Suppressor macrophage treated with lipopolysaccharide for 1 hour (primary cell): ENCODE measurements at regions not wholly inside any gene's neighbourhood (a gene's known extent, or its start where the extent isn't known, plus 50 kb on each side); places are given as distances from the start of the nearest gene placed in this dataset.
A peak's percentile ranks its signal among the peaks of the same experiment; 100 is the strongest.
"Not testable (repeated sequence)": the region's sequence is repeated elsewhere in the genome, so short reads cannot be mapped to it uniquely, and the experiment has no call there.

Source experiments
- DNase-seq, 3 donors: peaks; one replicate each; pipeline ENCODE4 v3.0.0-alpha.2; 2020 to 2022

DNA sequence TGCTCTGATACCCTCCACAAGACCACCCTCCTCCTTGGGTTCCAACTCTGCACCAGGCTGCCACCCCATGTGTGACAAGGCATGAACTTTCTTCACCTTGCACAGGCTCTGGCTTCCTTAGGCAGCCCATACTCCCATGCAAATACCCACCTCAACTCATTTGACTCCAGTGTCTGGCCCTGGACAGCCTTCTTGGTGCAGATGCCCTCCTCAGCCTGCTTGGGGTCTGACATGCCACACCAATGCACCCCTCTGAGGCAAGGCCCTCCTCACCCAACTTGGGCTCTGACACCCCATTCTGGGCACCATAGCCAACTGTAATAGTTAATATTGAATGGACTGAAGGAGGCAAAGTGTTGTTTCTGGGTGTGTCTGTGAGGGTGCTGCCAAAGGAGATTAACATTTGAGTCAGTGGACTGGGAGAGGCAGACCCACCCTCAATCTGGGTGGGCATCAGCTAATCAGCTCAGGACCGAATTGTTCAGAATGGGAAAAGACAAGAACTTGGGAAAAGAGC lies 115.0 kb upstream of the EPB41L4A start:
- no peak for DNase-seq

DNA sequence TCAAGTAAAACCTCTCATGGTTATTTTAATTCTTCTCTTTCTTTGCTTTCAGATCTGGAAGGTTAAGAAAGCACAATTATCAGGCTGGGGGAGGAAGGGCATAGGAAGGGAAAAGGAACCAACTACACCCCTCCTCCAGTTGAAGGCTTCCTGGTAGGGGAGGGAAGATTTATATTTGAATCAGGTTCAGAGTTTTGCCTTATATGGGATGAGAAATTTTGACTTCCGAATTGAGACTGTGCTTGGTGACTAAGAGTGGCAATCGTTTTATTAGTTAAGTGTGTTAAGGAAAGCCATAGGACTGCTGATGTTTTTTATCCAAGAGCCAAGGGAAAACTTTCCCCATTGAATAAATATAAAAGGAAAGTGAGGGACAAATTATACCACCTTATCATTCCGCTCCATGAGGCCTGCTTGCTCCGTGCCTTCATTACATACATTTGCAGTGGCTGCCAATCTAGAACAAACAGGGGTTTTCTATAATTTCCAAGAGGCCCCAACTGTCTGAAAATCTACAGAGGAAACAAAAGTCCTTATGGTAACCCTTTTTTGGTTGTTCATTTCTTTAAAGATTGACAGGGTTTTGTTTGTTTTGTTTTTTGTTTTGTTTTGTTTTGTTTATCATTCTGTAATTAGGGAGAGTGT lies 115.7 kb upstream of the EPB41L4A start:
- peak in 2 of 3 donors; percentile 17 to 35 for DNase-seq

DNA sequence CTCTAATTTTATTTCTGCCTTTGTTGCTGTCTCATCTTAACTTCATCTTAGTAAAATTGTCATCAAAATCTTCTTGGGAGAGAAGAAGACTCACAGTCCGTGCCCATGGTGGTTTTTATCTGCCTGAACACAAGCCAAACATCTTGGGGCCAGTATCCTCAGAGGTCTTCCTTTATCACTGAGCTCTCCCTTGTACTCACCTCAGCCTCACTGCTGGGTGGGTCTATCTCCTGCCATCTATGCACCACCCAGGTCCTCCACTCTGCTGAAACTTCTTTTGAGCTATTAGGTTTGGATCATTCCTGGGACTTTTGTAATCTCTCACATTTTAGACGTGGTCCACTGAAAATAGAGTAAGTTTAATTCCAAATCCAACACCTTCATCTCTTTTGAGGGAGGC lies 116.3 kb upstream of the EPB41L4A start:
- DNase-seq: no peak

DNA sequence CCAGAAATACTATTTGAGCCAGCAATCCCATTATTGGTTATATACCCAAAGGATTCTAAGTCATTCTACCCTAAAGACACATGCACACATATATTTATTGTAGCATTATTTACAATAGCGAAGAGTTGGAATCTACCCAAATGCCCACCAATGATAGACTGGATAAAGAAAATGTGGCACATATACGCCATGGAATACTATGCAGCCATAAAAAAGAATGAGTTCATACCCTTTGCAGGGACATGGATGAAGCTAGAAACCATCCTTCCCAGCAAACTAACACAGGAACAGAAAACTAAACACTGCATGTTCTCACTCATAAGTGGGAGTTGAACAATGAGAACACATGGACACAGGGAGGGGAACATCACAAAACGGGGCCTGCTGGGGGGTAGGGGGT lies 125.5 kb upstream of the EPB41L4A start:
- not testable (repeated sequence) for DNase-seq

DNA sequence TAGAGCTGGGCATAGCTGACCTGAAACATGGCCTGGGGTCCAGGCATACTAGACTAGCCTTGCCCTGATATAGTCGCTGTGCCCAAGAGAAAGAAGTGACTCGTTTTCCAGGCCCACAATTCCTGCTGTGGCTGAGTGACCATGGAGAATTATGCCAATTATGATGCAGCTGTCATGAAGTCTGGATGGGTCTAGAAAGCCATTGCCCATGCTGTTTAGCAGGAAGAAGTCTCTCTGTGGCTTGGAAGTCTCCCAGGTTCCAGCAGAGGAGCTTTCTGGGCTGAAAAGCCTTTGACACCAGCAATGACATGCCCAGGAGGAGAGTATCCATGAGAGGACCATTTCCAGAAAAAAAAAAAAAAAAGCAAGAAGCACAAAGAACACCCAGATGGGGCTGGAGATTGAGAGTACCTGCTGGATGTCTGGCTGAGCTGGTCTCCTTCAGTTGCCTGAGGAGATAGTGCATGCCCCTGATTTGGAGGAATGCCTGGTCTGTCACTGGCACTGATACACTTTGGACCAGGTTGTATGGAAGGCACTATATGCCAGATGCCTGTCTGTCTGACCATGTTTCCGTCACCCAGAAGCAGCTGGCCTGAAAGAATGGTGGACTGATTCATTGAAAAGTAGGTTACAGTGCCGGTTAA lies 128.0 kb upstream of the EPB41L4A start:
- DNase-seq: no peak

DNA sequence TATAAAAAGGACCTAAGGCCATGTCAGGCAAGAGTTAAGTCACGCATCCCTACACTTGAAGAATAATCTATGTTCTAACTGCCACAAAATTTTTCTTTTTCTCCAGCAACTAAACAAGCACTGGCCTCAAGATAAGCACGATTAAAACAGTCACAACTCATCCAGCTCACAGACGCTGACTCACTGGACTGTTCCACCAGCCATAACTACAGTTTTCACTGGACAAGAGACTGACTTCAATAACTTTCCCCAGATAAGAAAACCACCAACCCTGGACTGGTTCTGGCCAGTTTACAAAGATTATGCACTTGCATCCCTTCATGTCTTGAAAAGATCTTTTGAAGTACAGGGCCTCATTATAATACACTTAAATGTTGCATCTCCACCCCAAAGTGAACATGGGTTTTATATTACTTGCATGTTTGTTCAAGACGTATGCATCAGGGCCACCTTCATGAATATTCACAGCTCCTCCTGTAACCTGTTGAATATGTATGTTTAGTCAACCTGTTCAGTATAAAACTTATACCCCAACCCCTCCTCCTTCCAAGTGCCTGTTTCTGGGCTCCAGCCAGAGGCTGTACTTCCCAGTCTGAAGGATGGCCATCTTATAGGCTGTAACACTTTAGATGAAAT lies 129.3 kb upstream of the EPB41L4A start:
- DNase-seq: no peak

DNA sequence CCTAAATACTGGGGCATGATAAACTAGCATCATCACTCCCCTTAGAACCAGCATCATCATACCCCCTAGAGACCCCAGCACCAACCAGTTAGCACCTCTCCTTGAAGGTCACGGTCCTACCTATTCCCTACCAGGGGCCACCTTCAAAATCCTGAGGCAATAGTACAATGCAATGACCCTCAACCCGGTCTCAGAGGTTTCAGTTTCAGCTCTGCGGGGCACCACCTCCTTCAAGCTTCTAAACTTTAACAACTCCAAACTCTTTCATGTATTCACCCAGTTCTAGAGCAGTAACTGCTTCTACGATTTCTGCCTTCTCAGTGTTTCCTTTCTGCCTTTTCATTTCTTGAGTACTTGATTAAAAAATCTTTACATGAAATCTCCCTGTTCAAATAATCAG lies 130.1 kb upstream of the EPB41L4A start:
- DNase-seq: no peak

DNA sequence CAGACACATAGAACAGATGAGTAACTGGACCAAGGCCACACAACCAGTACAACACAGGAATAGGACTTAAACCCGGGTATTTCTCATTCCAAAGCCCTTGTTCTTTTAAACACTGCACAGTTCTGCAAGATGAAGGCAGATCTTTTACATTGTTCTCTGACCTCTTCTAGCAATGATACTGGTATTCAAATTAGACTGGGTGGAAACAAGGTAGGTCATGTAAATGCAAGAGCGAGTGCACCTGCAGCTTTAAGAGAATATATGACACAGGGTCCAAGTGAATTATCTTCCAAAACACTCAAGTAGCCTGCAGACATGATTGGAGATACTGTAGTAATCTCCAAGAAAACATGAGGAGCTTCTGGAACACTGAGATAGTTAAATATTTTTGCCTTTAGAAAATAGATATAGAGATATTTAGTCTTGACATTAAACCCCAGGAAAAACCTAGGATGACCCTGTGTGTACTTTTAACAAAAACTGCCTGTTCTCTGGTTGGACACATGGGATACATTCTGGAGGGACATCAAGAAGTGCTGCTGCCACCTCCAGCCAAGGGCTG lies 130.6 kb upstream of the EPB41L4A start:
- DNase-seq: no peak

DNA sequence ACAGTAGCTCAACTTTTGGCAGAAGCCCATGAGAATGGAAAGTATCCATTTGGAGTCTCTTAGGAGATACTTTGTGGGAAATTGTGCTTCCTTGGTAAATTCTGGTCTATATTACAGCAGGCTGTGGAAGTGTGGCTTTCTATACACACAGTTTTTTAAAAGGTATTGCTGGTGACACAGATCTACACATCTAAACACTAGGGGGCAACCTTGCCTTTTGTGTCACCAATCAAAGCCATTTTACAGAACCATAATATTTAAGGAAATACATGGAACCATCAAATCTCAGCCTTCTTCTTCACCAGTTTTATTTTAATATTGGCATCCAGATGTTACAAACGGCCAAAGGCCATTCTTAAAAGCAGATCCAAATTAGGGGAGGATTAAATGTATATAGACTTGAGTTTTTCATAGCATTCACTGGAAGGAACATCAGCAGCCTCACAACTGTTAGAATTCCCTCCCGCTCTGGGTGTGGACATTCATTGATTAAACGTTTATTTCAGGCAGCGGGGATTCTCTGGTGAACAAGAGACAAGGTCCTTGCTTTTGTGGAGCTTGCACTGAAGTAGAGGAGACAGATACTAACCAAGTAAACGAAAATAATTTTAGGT lies 132.4 kb upstream of the EPB41L4A start:
- DNase-seq: peak; percentile 69 to 83 (median 72)

DNA sequence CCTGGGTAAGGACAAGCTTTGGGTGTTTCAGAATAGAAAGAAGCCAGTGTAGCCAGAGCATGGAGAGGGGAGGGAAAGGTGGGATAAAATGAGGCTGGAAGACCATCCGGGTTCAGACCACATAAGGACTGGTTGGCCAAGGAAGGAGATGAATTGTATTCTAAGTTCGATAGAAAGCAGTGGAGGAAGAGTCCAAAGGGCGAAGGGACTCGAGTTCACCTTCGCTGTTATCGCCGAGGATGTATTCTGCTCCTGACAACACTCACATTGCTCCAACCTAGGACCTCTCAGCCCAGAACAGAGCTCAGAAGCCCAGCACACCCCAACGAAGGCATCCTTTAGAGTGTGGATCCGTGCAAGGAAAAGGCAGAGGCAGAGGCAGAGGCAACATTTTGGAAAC lies 133.1 kb upstream of the EPB41L4A start:
- no peak for DNase-seq

DNA sequence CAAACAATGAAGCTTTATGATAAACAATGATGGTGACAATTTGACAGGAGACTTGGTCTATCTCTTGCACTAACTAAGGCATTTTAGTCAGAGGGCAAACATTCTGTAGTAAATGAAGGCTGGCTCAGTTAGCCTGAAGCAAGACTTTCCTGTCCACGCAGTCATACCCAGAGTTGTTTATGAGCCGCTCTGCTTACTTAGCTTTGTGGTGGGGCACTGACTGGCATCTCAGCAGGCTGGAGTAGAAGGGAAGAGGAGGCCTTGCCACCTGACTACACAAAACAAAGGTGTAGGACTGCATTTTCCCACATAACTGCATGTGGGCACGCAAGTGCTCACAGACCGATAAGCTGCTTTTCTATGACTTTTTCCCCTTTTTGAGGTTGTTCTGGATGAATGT lies 133.7 kb upstream of the EPB41L4A start:
- DNase-seq: no peak

DNA sequence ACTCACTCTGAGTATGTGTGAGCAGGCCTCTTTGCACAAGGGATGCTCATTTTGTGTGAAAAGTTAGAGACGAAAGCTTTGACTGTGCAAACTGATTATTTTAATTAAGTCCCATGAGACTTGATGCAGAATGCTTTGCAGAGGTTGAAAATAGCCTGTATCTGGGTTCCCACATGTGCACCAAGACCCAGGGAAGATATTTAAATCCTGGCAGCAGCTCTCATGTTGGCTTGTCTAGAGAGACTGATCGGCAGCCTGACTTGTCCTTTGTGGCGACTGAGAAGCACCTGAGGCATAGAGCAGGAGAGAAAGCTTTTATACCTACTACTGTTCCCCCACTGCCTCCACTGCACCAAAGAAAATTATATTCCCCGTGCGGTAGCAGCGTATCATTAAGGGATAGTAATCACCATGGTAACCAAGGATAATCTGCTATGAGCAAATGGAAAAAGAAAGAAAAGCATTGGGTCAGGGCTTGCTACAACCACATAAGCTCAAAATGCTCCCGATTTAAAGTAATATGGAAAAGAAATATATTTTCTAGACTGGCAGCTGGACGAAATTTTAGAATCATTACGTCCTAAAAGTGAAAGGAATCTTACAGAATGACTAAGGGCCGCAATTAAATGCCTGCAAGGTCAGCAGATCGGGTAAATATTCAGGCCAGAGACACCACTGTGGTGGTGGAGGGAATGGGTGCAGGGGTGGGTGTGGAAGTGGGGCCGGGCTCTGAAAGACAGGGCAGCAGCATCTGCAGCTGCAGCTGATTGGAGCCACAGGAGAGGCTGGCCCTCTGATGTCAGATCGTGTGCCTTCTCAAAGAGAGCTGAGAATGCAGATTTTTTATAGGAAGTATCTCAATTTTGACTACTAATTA lies 135.3 kb upstream of the EPB41L4A start:
- DNase-seq: no peak

DNA sequence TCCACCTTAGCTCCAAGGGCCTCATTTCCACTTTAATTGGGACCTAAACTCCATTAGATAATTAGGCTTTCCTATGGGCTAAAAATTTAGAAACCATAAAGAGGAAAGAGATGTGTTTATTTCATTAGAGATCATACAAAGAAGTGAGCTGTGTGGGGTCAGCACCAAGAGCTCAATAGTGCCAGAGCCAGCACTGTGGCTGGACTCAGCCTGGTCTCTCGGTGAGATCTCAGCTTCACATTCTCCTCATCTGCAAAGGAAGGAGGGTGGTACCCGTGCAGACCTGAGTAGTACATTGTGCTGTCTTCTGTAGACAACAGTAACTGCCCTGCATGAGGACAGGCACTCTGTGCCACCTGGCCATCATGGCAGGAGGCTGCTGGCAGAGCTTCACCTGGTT lies 136.1 kb upstream of the EPB41L4A start:
- no peak for DNase-seq

DNA sequence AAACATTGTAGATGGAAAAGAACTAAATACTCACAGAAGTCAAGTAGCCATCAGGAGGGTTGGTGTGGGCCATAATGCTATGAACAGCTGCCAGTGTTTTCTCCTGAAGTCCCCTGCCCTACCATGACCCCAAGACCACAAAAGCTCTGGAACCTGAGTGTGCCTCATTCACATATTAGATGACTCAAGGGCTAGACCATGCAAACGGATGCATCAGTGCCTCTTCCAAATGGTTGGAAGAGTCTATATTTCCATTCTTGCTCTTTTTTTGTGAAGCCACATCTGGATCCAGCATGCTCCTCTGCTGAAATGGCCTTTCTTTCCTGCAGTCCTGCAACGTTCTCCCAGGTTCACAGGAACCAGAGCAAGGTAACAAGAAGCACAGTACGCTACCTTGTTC lies 136.6 kb upstream of the EPB41L4A start:
- no peak for DNase-seq

DNA sequence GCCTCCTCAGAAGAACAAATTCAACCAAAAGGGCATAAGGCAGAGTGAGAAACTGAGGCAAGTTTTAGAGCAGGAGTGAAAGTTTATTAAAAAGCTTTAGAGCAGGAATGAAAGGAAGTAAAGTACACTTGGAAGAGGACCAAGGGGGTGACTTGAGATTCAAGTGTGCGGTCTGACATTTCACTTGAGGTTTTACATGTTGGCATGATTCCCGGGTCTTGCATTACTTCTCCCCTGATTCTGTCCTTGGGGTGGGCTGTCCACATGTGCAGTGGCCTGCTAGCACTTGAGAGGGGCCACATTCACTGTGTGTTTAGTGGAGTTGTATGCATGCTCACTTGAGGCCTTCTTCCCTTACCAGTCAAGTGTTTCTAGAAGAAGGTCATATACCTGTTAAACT lies 140.4 kb upstream of the EPB41L4A start:
- not testable (repeated sequence) for DNase-seq

DNA sequence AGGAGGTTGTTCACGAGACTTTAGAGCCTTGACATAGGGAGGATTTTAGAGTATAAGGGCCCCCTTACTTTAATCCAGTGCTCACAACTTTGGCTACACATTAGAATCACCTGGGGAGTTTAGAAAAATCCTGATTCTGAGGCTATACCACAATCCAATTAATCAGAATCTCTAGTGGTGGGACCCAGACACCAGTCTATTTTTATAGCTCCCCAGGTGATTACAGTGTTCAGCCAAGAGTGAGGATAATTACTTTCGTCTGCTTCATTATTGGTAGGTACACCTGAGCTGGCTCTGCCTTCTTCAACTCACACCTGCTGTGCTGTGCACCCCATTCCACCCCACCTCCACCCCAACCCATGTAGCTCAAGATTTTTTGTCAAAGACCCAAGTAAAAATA lies 141.3 kb upstream of the EPB41L4A start:
- DNase-seq: no peak

DNA sequence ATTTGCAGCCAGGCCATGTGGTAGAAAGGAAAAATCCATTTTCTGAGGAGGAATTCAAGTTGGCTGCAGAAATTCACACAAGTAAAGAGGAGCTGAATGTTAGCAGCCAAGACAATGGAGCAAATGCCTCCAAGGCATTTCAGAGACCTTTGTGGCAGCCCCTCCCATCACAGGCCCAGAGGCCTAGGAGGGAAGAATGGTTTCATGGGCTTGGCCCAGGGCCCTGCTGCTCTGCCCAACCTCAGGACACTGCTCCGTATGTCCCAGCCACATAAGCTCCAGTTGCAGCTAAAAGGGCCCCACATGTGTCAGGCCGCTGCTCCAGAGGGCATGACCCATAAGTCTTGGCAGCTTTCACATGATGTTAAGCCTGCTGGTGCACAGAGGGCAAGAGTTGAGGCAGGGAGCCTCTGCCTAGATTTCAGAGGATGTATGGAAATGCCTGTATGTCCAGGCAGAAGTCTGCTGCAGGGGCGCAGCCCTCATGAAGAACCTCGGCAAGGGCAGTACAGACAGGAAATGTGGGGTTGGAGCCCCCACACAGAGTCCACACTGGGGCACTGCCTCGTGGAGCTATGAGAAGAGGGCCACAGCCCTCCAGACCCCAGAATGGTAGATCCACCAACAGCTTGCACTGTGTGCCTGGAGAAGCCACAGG lies 144.2 kb upstream of the EPB41L4A start:
- DNase-seq: no peak

DNA sequence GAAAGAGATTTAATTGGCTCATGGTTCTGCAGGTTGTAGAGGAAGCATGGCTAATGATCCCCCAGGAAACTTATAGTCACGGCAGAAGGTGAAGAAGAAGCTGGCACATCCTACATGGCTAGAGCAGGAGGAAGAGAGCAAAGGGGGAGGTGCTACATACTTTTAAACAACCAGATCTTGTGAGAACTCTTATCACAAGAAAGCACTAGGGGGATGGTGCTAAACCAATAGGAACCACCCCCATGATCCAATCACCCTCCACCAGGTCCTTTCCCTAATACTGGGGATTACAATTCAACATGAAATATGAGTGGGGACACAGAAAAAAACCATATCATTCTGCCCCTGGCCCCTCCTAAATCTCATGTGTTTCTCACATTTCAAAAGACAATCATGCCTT lies 147.2 kb upstream of the EPB41L4A start:
- no peak for DNase-seq

DNA sequence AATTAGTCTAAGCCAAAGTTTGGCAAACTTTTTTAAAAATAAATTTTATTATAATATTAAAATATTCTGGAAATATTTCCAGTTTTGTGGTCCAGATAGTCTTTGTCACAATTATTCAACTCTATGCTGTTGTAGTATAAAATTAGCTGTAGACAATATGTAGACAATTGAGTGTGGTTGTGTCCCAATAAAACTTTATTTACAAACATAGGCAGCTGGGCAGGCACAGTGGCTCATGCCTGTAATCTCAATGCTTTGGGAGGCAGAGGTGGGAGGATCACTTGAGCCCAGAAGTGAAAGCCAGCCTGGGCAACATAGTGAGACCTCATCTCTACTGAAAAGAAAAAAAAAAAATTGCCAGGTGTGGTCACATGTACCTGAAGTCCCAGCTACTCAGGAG lies 150.5 kb upstream of the EPB41L4A start:
- no peak for DNase-seq

DNA sequence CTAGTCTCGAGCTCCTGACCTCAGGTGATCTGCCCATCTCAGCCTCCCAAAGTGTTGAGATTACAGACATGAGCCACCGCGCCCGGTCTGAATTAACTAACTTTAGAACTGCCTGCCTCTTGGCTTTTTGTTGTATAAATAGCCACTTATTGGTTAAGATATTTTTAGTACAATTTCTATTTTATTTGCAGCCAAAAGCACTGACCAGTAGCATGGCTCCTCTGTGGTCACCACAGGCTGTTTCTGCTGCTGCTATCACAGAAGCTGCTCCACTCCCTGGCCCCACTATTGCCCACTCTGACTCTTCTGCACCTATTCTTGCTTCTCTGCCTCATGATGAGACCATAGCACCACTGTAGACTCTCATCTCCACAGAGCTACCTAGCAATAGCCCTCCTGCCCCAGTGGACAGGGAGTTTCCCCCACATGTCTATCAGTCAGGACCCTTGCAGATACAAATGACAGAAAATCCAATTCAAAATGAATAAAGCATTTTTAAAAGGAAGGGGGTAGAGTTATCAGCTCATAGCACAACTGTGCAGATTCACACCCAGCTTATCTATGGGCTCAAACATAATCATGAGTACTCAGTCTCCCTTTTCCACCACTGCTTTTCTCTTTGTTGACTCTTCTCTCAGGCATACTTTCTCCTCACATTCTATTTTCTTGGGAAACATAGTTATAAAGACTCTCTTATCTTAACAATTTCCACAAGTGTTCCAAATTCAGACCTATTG lies 151.8 kb upstream of the EPB41L4A start:
- no peak for DNase-seq

DNA sequence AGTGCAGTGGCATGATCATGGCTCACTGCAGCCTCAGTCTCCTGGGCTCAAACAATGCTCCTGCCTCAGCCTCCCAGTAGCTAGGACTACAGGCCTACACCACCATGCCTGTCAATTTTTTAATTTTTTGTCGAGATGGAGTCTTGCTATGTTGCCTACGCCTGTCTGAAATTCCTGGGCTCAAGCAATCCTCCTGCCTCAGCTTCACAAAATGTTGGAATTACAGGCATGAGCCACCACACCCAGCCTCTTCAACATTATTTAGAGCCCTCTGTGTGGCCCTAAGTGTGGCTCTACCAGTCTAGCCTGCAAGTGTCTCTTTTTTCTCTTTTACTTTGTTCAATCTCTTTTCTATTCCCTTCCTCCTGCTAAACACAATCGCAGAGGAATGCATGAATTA lies 154.4 kb upstream of the EPB41L4A start:
- DNase-seq: no peak
